ENCODE measurements at regions not wholly inside any gene's neighbourhood (a gene's known extent, or its start where the extent isn't known, plus 50 kb on each side); places are given as distances from the start of the nearest gene placed in this dataset.

DNA sequence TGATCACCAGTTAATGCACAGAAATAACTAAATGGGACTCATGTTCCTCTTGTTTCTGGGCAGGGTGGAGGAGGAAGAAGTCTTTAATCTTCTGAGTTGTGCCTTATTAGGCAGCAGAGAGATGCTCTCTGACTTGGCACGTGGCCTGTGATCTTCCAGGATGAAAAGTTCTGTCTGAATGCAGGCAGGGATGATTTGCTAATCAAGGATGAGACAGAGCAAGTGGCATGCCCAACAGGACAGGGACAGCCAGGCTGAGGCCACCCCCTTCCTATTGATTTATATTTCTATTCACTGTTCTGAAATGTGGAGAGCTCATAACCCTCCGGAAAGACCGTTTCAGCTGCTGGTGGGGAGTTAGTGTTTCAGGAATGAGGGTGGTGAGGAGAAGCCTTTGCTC lies 477.8 kb upstream of the CAMK1G start:
- Histone ChIP-seq H3K27ac (no peak overlapping the region), H3K9me3 (no peaks in the 10 kb centered on the region), H3K4me1 (no peaks in the 10 kb centered on the region), H3K4me3 (no peak overlapping the region), H3K27me3 (no peaks in the 10 kb centered on the region), H3K36me3 (no peaks in the 10 kb centered on the region)
- TF ChIP-seq, protein P1, sequence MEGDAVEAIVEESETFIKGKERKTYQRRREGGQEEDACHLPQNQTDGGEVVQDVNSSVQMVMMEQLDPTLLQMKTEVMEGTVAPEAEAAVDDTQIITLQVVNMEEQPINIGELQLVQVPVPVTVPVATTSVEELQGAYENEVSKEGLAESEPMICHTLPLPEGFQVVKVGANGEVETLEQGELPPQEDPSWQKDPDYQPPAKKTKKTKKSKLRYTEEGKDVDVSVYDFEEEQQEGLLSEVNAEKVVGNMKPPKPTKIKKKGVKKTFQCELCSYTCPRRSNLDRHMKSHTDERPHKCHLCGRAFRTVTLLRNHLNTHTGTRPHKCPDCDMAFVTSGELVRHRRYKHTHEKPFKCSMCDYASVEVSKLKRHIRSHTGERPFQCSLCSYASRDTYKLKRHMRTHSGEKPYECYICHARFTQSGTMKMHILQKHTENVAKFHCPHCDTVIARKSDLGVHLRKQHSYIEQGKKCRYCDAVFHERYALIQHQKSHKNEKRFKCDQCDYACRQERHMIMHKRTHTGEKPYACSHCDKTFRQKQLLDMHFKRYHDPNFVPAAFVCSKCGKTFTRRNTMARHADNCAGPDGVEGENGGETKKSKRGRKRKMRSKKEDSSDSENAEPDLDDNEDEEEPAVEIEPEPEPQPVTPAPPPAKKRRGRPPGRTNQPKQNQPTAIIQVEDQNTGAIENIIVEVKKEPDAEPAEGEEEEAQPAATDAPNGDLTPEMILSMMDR (IDR thresholded peaks at IDR 0.05), result no peak
- intact Hi-C loops (cut with DNase I), result no loop called here
- ATAC-seq, result no peak
- no peak for DNase-seq

DNA sequence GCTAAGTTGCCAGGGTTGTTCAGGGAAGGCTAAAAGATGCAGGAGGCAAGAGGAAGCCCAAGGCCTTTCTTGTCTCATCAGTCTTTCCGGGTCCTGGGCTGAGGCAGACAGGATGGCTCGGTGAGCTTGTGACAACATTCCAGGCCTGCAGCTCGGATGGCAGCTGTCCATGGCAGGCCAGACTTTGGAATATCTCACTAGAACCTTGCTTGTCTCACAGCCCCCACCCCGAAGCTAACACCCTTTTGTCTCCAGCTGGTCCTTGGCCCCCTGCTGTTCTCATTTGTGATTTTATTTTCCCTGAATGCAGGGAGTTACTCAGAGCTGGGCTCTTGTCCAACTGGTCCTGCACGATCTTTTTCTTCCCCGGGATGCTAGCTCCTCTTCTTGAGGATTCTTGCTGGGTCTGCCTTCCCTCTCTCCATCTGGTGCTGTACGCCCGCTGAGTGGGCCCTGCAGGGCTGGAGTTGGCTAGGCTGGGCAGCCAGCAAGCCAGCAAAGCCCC lies 477.2 kb upstream of the CAMK1G start:
- no peak overlapping the region for H3K27ac ChIP-seq
- H3K27me3 ChIP-seq, result no peaks in the 10 kb centered on the region
- H3K36me3 ChIP-seq, result no peaks in the 10 kb centered on the region
- no peaks in the 10 kb centered on the region for H3K9me3 ChIP-seq
- TF ChIP-seq, protein P1 (IDR thresholded peaks at IDR 0.05), result no peak
- no peaks in the 10 kb centered on the region for H3K4me1 ChIP-seq
- intact Hi-C loops (cut with DNase I), result no loop called here
- no peak overlapping the region for H3K4me3 ChIP-seq
- DNase-seq, result peak in 1 of 4 donors; percentile 24
- ATAC-seq, result no peak

DNA sequence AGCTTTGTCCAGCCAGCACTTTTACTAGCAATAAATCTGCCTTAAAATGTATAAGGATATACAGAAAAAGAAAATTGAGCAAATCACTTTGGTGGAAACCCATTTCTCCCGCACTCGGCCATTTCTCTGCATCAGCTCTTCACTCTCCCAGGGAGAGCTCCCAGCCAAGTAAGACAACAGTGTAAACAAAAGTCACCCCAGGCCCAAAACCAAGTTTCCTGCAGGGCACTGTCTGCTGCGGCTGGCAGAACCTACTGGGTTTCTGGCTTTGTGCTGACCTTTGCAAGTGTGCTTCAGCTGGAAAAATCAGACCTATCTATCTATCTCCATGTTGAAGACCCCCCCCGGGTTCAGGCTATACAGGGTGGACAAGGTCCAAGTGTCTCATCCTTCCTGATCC lies 476.7 kb upstream of the CAMK1G start:
- H3K27me3 ChIP-seq, result no peaks in the 10 kb centered on the region
- no peaks in the 10 kb centered on the region for H3K9me3 ChIP-seq
- H3K4me1 ChIP-seq, result no peaks in the 10 kb centered on the region
- no peak for DNase-seq
- no peak for ATAC-seq
- intact Hi-C loops (cut with DNase I), result no loop called here
- TF ChIP-seq, protein P1 (IDR thresholded peaks at IDR 0.05), result no peak
- H3K36me3 ChIP-seq, result no peaks in the 10 kb centered on the region
- H3K27ac ChIP-seq, result no peak overlapping the region
- H3K4me3 ChIP-seq, result no peak overlapping the region

DNA sequence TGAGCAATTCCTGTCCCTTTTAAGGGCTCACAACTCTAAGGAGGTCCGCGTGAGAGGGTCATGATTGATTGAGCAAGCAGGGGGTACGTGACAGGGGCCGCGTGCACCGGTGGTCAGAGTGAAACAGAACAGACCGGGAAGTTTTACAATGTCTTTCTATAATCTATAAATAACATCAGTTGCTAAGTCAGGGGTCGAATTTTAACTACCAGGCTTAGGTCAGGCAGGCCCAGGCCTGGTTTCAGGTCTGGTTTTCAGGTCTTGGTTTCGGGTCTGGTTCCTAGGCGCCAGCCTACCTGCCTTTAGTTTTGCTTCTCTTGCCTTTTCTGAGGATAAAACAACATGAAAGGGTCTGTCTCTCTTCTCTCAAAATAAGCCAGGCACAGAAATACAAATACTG lies 476.0 kb upstream of the CAMK1G start:
- Histone ChIP-seq H3K4me1 (no peaks in the 10 kb centered on the region), H3K9me3 (no peaks in the 10 kb centered on the region), H3K27ac (no peak overlapping the region), H3K36me3 (no peaks in the 10 kb centered on the region), H3K4me3 (no peak overlapping the region), H3K27me3 (no peaks in the 10 kb centered on the region)
- DNase-seq (no peak), ATAC-seq (no peak)
- intact Hi-C loops (cut with DNase I), result no loop called here
- TF ChIP-seq, protein P1 (IDR thresholded peaks at IDR 0.05), result no peak

DNA sequence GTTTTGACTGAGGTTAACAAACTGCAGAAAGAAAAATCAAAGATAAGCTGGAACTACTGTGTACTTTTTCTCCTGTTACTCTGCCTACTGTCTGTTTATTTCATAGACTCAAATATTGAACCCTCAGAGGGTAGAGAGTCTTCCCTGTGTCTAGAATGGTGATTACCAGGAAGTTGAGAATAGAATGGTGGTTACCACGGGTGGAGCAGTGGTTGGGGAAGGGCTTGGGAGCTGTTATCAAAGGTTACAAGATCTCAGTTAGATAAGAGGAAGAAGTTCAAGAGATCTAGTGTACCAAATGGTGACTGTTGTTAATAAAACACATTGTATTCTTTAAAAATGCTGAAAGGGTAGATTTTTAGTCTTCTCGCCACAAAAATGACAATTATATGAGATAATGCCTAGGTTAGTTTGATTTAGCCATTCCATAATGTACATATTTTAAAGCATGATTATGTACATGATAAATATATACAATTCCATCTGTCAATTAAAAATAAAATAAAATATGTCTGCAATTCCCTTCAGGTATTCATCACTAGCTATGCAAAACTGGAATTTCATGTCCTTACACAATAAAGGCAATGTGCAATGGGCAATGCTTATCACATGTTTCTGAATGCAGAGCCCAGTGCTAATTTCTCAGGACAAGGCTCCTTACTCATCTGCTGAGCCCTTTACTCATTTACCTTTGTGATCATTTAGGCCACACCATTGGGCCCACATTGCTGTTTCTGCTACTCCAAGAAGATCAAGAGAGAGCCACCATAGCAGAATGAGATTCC lies 474.3 kb upstream of the CAMK1G start:
- DNase-seq (no peak), ATAC-seq (no peak)
- TF ChIP-seq, protein P1 (IDR thresholded peaks at IDR 0.05), result no peak
- intact Hi-C loops (cut with DNase I), result no loop called here
- no peaks in the 10 kb centered on the region for H3K4me1 ChIP-seq
- H3K27me3 ChIP-seq, result no peaks in the 10 kb centered on the region
- H3K9me3 ChIP-seq, result no peaks in the 10 kb centered on the region
- no peak overlapping the region for H3K4me3 ChIP-seq
- H3K27ac ChIP-seq, result no peak overlapping the region
- H3K36me3 ChIP-seq, result no peaks in the 10 kb centered on the region

All from left lung (tissue), 4 donors.